ENCODE measurements at regions not wholly inside any gene's neighbourhood (a gene's known extent, or its start where the extent isn't known, plus 50 kb on each side); places are given as distances from the start of the nearest gene placed in this dataset.

DNA sequence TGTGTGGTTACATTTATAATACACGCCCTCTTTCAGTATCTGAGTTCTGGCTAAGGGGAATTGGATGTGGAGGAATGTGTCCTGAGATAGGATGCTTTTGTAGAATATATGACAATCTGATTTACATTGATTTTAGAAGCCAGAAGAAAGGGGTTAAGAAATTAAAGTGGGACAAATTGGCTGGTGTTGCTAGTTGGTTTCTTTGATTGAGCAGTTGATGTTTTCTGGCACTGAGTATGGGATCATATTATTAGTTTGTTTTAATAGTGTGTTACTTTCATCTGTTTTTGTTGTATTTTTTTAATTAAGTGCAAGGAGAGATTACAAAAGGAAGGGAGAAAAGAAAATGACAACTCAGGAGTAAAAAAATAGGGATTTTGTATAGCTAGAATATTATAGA lies 1634.7 kb upstream of the B3GALT2 start:
- H3K9me3 ChIP-seq (ENCODE audit: control insufficient read depth, low read length): no peaks in the 10 kb centered on the region
- no peak overlapping the region for H3K9ac ChIP-seq (ENCODE audit: low read length)
- no peaks in the 10 kb centered on the region for H3K4me1 ChIP-seq (ENCODE audit: control insufficient read depth, insufficient read depth, low read length)
- no peaks in the 10 kb centered on the region for H3K36me3 ChIP-seq (ENCODE audit: control insufficient read depth, insufficient read depth, low read length)
- H3K27me3 ChIP-seq (ENCODE audit: control insufficient read depth, insufficient read depth, low read length): no peaks in the 10 kb centered on the region
- no peak overlapping the region for H3K4me3 ChIP-seq (ENCODE audit: low read length)

DNA sequence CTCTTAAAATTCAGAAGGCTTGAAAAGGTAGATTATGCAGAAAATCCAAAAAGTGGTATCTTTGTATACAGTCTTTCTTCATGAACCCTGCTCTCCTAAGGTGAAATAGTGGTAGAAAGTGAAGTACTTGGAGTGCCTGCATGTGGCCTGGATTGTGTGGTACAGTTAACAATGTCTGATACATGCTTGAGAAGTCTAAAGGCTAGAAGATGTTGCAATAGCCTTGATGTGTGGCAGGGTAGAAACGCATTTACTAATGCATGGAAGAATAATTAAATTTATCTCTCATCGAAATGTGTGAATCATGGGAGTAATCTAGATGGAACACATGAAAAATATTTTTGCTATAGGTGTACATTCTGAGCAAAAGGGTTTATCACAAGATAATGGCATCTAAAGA lies 1632.3 kb upstream of the B3GALT2 start:
- Histone ChIP-seq H3K36me3 (ENCODE audit: control insufficient read depth, insufficient read depth, low read length) (no peaks in the 10 kb centered on the region), H3K9ac (ENCODE audit: low read length) (no peak overlapping the region), H3K9me3 (ENCODE audit: control insufficient read depth, low read length) (no peaks in the 10 kb centered on the region), H3K4me1 (ENCODE audit: control insufficient read depth, insufficient read depth, low read length) (no peaks in the 10 kb centered on the region), H3K27me3 (ENCODE audit: control insufficient read depth, insufficient read depth, low read length) (no peaks in the 10 kb centered on the region), H3K4me3 (ENCODE audit: low read length) (no peak overlapping the region)

DNA sequence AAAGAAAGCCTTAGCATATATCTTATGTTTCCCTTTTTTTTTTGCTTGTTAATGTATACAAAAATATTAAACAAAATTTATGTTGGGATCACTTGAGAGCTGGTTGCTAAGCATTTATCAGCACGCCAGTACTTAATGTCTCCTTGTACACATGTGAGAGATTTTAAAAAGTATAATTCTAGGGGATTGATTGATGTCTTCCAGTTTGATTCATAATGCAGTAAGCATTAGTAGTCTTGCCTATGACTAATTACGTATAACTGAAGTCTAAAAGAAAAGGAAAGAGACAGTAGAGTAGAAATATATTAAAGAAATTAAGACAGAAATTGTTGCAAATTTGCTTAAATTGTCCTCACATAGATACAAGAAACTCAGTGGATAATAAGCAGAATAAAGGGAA lies 1630.4 kb upstream of the B3GALT2 start:
- H3K36me3 ChIP-seq (ENCODE audit: control insufficient read depth, insufficient read depth, low read length): no peaks in the 10 kb centered on the region
- no peak overlapping the region for H3K4me3 ChIP-seq (ENCODE audit: low read length)
- H3K4me1 ChIP-seq (ENCODE audit: control insufficient read depth, insufficient read depth, low read length): no peaks in the 10 kb centered on the region
- H3K9me3 ChIP-seq (ENCODE audit: control insufficient read depth, low read length): no peaks in the 10 kb centered on the region
- no peak overlapping the region for H3K9ac ChIP-seq (ENCODE audit: low read length)
- no peaks in the 10 kb centered on the region for H3K27me3 ChIP-seq (ENCODE audit: control insufficient read depth, insufficient read depth, low read length)

DNA sequence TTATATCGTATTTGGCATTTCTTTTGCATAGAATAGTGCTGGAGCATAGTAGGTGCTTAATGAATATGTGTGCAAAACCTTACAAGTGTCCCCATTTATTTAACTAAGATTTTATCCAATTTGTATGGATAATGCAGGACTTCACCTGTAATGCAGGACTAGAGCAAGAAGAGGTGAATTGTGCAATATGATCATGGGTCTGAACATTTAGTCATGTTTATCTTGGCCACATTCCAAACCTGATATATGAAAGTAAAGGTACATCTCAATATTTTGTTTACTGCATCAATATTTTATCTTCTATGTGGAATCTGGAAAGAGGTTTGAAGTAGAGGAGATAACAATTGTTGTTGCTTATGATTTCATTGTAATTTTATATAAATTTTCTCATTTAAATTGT lies 1626.7 kb upstream of the B3GALT2 start:
- Histone ChIP-seq H3K4me1 (ENCODE audit: control insufficient read depth, insufficient read depth, low read length) (no peaks in the 10 kb centered on the region), H3K27me3 (ENCODE audit: control insufficient read depth, insufficient read depth, low read length) (no peaks in the 10 kb centered on the region), H3K9me3 (ENCODE audit: control insufficient read depth, low read length) (no peaks in the 10 kb centered on the region), H3K4me3 (ENCODE audit: low read length) (no peak overlapping the region), H3K36me3 (ENCODE audit: control insufficient read depth, insufficient read depth, low read length) (no peaks in the 10 kb centered on the region), H3K9ac (ENCODE audit: low read length) (no peak overlapping the region)

DNA sequence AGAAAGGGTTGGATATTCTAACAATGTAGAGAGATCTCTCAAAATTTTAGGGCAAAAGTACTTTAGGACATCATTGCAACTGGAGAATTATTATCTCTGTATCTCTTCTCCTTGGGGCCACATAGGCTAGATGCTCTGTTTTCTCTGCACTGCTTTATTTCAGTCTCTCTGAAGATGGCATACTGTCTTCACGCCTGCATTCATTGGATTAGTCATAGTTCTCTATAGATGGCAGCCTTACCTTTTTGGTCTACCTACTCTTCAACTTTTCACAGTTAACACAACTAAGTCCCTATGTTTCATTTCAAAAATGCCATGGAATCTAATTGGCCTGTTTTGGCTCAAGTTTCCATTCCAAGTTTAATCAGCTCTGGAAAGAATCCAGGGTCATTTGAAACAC lies 1623.3 kb upstream of the B3GALT2 start:
- no peaks in the 10 kb centered on the region for H3K36me3 ChIP-seq (ENCODE audit: control insufficient read depth, insufficient read depth, low read length)

DNA sequence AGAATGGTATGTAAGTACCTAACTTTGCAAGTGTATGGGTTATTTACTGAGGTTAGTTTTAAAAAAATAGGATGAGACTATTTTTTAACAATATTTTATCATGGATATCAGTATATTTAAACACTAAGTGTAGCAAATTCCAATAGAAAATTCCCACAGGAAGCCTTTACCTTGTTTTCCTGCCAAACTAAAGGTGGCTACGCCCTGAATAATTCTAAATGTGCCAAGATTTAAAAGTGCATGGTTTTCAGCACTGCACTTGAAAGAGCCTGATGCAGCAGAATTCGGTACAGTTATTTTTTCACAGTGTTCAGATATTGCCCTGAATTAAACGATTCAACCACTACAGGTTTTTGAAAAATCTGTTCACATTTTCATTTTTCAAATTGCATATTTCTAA lies 1622.8 kb upstream of the B3GALT2 start:
- Histone ChIP-seq H3K9me3 (ENCODE audit: control insufficient read depth, low read length) (no peaks in the 10 kb centered on the region), H3K4me1 (ENCODE audit: control insufficient read depth, insufficient read depth, low read length) (no peaks in the 10 kb centered on the region), H3K4me3 (ENCODE audit: low read length) (no peak overlapping the region), H3K36me3 (ENCODE audit: control insufficient read depth, insufficient read depth, low read length) (no peaks in the 10 kb centered on the region), H3K27me3 (ENCODE audit: control insufficient read depth, insufficient read depth, low read length) (no peaks in the 10 kb centered on the region), H3K9ac (ENCODE audit: low read length) (no peak overlapping the region)

More for the DNA sequence above, 1623.3 kb upstream of the B3GALT2 start:
- Histone ChIP-seq H3K9ac (ENCODE audit: low read length) (no peak overlapping the region), H3K27me3 (ENCODE audit: control insufficient read depth, insufficient read depth, low read length) (no peaks in the 10 kb centered on the region), H3K4me1 (ENCODE audit: control insufficient read depth, insufficient read depth, low read length) (no peaks in the 10 kb centered on the region), H3K4me3 (ENCODE audit: low read length) (no peak overlapping the region), H3K9me3 (ENCODE audit: control insufficient read depth, low read length) (no peaks in the 10 kb centered on the region)

DNA sequence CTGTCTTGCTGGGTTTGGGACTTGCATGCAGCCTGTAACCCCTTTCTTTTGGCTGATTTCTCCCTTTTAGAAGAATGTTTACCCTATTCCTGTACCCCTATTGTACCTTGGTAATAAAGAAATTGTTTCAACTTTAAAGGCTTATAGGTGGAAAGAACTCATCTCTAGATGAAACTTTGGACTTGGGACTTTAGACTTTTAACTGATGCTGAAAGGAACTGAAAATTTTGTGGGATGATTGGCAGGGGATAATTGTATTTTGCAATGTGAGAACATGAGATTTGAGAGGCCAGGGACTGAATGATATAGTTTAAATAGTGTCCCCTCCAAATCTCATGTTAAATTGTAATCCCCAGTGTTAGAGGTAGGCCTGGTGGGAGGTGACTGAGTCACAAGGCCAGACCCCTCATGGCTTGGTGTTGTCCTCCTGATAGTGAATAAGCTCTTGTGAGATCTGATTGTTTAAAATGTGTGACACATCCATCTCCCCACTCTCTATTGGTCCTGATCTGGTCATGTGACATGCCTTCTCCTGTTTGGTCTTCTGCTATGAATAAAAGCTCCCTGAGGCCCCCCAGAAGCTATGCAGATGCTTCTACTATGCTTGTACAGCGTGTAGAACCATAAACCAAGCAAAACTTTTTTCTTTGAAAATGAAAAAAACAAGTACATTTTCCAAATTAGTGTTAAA lies 1621.3 kb upstream of the B3GALT2 start:
- Histone ChIP-seq H3K9ac (ENCODE audit: low read length) (no peak overlapping the region), H3K4me1 (ENCODE audit: control insufficient read depth, insufficient read depth, low read length) (no peaks in the 10 kb centered on the region), H3K9me3 (ENCODE audit: control insufficient read depth, low read length) (no peaks in the 10 kb centered on the region), H3K4me3 (ENCODE audit: low read length) (no peak overlapping the region), H3K27me3 (ENCODE audit: control insufficient read depth, insufficient read depth, low read length) (no peaks in the 10 kb centered on the region), H3K36me3 (ENCODE audit: control insufficient read depth, insufficient read depth, low read length) (no peaks in the 10 kb centered on the region)

DNA sequence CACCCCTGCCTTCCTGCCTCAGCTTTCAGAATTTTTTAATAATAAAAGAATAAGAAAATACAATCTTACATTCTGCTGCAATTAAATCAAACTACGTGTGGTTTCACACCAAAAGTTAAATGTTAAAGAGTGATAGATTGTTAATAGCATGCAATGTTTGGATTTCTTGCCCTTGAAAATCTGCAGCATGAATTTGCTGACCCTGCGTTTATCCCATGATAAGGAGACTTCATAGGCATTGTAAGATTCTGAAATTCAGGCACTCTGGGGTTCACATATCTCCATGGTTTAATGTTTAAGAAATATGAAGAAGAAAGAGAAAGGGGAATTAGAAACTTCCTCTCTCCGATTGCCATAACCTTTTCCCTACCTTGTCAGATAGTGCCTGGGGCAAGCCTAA lies 1616.2 kb upstream of the B3GALT2 start:
- Histone ChIP-seq H3K9me3 (ENCODE audit: control insufficient read depth, low read length) (no peaks in the 10 kb centered on the region), H3K27me3 (ENCODE audit: control insufficient read depth, insufficient read depth, low read length) (no peaks in the 10 kb centered on the region), H3K4me3 (ENCODE audit: low read length) (no peak overlapping the region), H3K4me1 (ENCODE audit: control insufficient read depth, insufficient read depth, low read length) (no peaks in the 10 kb centered on the region), H3K9ac (ENCODE audit: low read length) (no peak overlapping the region), H3K36me3 (ENCODE audit: control insufficient read depth, insufficient read depth, low read length) (no peaks in the 10 kb centered on the region)

DNA sequence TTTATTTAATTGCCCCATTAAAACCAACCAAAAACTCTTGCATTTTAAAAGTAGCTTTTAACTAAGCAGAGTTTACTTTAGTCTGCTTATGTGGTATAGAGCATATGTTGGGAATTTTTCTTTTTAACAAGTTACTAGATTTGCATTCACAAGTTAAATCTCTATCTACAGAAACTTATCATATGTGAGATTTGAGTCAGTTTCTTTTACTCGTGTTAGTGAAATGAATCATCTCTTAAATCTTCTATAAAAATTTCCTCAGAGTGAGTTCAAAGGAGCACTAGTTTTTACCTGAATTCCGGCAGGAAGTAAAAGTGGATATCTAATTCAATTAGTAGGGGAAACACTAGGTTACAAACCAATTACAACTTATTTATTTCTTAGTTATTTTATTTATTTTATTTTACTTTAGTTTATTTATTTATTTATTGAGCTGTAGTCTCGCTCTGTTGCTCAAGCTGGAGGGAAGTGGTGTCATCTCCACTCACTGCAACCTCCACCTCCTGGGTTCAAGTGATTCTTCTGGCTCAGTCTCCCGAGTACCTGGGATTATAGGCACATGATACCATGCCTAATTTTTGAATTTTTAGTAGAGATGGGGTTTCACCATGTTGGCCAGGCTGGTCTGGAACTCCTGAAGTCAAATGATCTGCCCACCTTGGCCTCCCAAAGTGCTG lies 1609.6 kb upstream of the B3GALT2 start:
- Histone ChIP-seq H3K27me3 (ENCODE audit: control insufficient read depth, insufficient read depth, low read length) (no peaks in the 10 kb centered on the region), H3K4me1 (ENCODE audit: control insufficient read depth, insufficient read depth, low read length) (no peaks in the 10 kb centered on the region), H3K9ac (ENCODE audit: low read length) (no peak overlapping the region), H3K9me3 (ENCODE audit: control insufficient read depth, low read length) (no peaks in the 10 kb centered on the region), H3K36me3 (ENCODE audit: control insufficient read depth, insufficient read depth, low read length) (no peaks in the 10 kb centered on the region), H3K4me3 (ENCODE audit: low read length) (no peak overlapping the region)

DNA sequence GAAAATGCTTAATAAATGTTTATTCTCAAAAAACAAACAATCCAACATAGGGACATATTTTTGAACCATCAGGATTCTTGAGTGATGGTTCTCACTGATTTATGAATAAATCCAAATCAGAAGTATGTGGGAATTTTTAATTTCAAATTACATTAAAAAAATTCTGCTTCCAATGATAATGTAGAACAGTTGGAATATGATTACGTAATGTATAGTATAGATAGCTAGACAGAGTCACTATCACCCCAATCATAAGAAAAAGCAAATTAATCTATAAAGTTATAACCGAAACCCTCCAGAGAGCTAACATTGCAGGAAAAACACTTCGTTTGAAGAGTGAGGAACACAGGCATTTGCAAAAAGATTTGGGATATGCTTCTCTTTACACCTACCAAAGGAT lies 1600.6 kb upstream of the B3GALT2 start:
- Histone ChIP-seq H3K9me3 (ENCODE audit: control insufficient read depth, low read length) (no peaks in the 10 kb centered on the region), H3K9ac (ENCODE audit: low read length) (no peak overlapping the region), H3K4me3 (ENCODE audit: low read length) (no peak overlapping the region), H3K27me3 (ENCODE audit: control insufficient read depth, insufficient read depth, low read length) (no peaks in the 10 kb centered on the region), H3K36me3 (ENCODE audit: control insufficient read depth, insufficient read depth, low read length) (no peaks in the 10 kb centered on the region), H3K4me1 (ENCODE audit: control insufficient read depth, insufficient read depth, low read length) (no peaks in the 10 kb centered on the region)

DNA sequence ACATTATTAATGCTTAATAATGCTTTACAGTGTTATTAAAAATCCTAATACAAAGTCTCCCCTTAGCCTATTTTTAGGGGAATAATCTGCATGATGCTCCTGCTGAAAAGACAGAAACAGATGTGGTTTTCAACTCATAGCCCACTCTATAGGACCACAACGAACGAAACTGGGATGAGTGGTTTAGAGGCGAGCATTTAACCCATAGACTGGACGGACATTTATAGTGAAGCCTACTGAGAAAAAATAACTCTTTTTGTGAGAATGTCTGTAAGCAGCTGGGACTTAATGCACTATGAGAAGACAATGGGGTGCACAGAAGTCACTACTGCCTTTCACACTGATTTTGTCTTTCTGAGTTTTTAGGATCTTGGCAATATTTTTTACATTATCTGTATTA lies 1599.6 kb upstream of the B3GALT2 start:
- H3K9me3 ChIP-seq (ENCODE audit: control insufficient read depth, low read length): no peaks in the 10 kb centered on the region
- no peaks in the 10 kb centered on the region for H3K36me3 ChIP-seq (ENCODE audit: control insufficient read depth, insufficient read depth, low read length)
- no peak overlapping the region for H3K9ac ChIP-seq (ENCODE audit: low read length)
- no peaks in the 10 kb centered on the region for H3K27me3 ChIP-seq (ENCODE audit: control insufficient read depth, insufficient read depth, low read length)
- no peaks in the 10 kb centered on the region for H3K4me1 ChIP-seq (ENCODE audit: control insufficient read depth, insufficient read depth, low read length)
- no peak overlapping the region for H3K4me3 ChIP-seq (ENCODE audit: low read length)

DNA sequence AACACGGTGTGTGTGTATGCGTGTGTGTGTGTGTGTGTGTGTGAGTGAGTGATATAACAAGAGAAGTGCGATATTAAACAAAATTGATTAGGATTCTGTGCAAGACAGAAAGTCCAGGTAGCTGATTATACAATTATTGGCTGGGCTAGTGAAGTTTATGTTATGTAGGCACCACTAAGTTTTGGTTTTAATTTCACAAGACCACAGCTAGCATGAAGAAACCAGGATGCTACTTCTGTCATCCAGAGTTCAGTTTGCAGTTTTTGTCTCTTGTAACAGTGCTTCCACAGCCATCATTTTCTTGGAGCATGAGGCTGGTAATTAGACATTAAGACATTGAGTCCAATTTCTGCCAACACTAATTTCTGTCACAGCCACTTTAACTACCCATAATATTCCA lies 1590.2 kb upstream of the B3GALT2 start:
- Histone ChIP-seq H3K4me1 (ENCODE audit: control insufficient read depth, insufficient read depth, low read length) (no peaks in the 10 kb centered on the region), H3K36me3 (ENCODE audit: control insufficient read depth, insufficient read depth, low read length) (no peaks in the 10 kb centered on the region), H3K27me3 (ENCODE audit: control insufficient read depth, insufficient read depth, low read length) (no peaks in the 10 kb centered on the region), H3K9ac (ENCODE audit: low read length) (no peak overlapping the region), H3K4me3 (ENCODE audit: low read length) (no peak overlapping the region), H3K9me3 (ENCODE audit: control insufficient read depth, low read length) (no peaks in the 10 kb centered on the region)
